Colon (tissue), 2 donors: ENCODE measurements at regions not wholly inside any gene's neighbourhood (a gene's known extent, or its start where the extent isn't known, plus 50 kb on each side); places are given as distances from the start of the nearest gene placed in this dataset.

ENCODE experiments used
- FAIRE-seq: peaks from 2 replicates; lab custom pipeline; 2012; peaks lifted over from hg19 to GRCh38; lab: Jason Lieb, UNC
- donor health status: control.
- donor health status: control.

DNA sequence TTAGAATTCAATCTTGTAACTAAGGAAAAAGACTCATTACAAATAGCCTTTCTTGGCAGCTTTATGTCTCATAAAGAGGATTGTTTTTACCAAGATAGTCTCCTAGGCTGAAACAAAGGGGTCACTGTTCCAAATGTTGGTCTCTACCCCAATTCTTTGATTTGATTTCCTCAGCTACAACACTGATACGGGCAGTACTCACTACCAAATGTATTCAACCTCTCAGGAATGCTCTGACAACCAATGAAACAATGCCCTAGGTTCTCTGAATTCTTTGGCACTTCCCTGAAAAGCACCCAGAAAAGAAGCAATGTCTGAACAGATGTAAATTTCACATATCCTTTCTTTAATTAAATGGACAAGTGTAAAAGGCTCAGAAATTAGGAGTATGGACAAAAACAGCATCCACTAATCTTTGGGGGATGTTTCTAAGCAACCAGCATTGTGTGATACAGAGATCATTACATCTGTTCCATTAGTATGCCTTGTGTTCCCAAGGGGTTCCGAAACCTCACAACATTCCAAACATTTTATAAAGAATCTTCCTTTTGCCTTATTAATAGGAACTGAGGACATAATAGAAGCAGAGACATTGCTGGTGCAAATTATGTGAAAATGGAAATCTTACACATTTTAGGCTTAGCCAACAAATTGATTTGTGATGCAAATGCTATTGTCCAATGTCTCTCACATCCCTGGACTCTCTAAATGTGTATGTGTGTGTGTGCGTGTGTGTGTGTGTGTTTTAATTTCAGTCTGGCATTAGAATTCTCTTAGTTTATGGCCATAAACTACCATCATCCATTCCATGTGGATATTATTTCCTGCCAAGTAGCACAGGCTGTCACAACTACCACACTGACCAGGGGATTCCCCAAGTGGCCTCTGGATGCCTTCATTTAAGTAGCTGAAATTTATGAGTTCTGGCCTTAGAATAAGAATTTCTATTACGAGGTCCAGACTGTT is 276.0 kb downstream of the MTX2 start:
- FAIRE-seq = no peak

DNA sequence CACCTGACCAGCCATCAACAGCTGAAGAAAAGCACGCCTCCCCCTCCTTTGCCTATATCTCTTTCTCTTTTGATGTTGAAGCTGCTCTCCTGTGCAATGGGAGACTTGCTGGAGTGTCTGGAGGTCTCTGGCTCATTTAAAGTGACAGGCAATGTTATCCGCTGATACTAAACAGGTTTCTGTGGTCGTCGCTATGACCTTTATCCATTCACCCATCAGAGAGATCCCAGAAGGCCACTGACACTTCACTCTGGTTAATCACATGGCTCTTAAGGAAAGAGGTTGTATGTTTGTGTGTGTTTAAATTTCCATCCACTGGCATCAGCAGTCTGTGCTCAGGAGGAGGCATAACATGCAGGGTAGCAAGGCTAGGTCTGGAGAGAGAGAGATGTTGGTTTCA is 277.3 kb downstream of the MTX2 start:
- FAIRE-seq = no peak

DNA sequence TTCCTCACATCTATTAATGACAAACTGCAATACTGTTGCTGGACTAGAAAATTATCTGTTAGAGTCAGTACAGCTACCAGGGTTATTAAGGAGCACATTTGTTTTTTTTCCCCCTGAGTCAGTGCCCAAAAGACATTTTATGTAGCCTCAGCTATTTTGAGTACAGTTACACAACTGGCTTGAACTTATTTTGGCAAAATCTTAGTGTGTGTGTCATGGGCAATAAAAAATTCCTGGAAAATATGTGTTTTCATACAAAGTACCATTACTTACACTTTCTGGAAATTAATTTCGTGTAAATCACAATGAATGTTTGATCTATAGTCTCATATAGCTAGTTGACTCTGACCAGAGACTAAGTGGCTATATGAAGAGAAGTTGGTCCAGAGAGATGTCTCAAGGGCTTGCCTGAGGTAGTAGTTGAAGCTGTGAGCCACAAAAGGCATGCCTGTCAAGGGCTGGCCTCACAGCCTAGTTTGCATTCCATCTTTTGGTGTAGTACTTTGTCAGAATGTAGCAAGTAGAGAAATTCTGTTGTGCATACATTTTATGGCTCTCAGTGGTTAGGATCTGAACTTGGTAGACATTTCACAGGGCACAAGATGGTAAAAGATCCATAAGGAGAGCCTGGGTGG is 283.4 kb downstream of the MTX2 start:
- FAIRE-seq = no peak

DNA sequence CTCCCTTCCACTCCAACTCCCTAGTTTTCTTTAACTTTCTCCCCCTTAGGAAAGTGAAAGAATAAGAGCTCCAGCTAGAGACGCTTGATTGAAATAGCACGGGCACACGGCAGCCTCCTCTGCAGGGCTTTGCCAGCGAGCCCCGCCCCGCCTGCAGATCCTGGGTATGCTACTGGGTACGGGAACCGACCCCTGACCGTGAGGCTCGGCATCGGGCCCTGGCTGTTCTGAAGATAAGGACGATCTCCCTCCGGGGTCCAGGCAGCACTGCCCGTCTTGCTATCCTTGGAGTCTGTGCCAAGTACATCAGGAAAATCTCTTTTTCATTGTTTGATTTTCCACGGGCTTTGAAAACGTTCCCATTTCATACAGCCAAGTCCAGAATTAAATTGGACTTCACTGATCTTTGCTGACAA is 284.5 kb downstream of the MTX2 start:
- FAIRE-seq = no peak

DNA sequence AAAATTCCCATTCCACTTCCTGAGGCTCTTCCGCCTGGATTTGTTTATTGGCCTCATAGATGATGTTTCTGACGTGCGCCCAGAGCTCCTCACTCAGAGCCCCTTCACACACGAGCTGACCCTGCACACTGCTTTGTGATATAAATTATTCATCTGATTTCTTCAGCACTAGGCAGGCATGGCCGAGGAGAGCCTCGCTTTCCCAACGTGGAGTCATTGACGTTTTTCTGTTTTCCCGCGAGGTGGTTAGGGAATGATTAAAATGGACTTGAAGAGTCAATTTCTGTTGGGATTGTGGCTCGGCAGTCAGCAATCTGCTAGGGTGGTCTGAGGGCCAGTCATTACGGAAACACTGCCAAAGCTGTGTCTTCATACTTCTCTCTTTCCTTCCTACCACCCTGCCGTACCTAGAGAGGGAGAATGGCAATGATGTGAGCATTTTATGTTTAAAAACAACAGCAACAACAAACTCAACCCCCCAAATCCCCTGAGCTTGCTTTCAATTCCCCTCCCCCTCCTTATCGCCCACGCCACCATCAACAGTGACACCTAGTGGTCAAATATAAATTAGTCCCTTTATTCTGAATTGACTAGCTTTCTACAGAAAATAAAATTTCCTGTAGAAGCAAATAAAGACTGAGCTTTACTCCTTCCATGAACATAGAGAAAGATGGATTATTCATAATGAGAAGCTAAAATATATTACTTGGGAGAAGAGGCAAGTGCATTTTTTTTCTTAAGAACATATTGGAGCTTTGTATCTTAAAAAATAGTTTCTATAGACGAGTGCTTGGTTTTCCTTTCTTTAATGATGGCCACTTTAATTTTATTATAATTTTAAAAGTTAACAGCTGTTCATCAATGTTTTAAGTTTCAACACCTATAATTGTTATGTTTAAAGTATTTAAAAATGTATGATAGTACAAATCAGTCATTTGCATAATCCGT is 285.1 kb downstream of the MTX2 start:
- FAIRE-seq = peak; percentile 38

DNA sequence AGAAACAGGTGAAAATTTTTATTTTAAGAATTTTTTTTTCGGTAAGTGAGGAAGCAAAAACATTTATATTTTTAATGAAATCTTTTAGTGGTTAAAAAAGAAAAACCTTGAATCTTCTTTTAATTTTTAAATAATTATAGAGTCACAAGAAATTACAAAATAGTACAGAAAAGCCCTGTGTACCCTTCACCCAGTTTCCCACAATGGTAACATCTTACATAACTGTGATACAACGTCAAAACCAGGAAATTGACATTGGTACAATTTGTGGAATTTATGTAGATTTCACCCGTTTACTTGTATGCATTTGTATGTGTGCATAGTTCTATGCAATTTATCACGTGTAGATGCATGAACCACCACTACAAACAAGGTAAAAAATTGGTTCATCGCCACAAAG is 285.9 kb downstream of the MTX2 start:
- FAIRE-seq = no peak

DNA sequence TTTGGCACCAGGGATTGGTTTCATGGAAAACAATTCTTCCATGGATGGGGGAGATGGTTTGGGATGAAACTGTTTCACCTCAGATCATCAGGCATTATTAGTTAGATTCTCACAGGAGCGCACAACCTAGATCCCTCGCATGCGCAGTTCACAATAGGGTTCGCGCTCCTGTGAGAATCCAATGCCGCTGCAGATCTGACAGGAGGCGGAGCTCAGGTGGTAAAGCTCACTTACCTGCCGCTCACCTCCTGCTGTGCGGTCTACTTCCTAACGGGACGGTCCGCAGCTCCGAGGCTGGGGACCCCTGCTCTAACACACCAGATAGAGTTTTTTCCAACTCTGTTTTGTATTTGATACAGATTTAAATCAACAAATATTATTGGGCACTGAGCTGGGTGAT is 286.5 kb downstream of the MTX2 start:
- no peak for FAIRE-seq

DNA sequence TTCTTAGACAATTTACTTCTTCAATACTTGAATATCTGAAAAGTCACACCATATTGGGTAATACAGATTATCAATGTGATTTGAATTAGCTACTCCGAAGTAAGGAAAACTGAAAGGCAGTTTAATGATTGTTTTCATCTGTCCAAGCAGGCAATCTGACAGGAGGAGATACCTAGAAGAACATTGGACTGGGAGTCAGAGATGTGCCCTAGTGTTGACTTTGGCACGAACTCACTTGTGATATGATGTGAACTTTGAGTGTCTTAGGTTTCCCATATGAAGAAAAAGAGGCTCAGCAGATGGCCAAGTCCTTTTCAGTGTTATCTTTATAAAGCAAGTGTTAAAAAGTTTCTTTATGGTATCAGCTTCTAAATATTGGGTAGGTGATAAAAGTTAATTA is 287.1 kb downstream of the MTX2 start:
- no peak for FAIRE-seq

DNA sequence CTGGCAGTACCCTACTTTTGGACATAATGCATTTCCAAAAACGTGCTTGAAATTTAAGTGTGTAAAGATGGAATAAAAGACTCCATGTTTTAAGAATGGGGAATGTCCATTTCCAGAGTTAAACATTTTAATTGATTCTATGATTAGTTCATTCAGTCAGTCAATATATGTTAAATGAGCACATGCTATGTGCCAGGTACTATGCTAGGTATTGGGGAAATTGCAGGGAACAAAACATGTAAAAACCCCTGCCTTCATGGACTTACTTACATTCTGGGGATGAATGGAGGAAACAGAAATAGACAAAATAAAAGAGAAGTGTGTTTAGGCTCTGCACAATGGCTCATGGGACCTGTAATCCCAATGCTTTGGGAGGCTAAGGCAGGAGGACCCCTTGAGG is 288.6 kb downstream of the MTX2 start:
- no peak for FAIRE-seq

DNA sequence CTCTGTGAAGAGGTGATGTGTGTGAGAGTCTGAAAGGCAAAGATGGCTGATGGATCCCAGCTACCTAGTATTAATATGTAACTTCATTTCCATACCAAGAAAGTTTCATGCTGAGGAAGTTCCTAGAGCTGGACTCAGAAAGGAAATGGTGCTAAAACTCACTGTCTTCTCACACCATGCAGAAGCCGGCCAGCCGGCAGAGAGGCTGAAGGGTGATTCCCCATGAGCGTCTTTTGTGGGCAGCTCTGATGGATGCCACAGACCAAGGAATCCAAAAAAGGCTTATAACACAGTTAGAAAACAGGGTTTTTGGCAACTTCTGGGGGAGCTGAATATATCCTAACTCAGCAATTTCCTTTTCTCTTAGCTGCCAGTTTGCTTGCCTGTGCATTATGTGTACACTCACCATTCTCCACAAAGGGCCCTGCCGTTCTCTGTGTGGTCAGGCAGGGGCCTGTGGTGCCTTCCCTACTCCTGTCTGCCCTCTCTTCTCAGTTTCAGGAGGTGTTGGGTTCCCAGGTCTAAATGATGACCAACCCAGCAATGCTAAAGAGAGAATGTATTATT is 289.4 kb downstream of the MTX2 start:
- no peak for FAIRE-seq

DNA sequence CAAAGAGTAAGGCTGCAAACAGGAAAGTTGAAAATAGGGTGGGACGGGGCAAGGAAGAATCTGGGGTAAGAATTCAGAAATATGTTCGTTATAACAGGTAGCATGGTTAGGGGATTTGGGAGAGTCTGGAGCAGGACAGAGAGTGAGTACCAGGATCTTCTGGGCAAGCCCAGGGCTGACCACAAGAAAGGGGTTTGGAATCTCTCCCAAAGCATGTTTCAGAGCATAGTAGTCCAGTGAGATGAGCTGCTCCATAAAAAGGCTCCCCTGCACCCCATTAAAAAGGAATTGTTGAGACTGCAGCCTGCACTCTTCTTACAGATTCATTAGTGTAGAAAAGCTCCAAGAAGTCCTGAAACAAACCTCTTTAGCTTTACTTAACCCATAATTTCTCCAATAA is 291.1 kb downstream of the MTX2 start:
- no peak for FAIRE-seq

DNA sequence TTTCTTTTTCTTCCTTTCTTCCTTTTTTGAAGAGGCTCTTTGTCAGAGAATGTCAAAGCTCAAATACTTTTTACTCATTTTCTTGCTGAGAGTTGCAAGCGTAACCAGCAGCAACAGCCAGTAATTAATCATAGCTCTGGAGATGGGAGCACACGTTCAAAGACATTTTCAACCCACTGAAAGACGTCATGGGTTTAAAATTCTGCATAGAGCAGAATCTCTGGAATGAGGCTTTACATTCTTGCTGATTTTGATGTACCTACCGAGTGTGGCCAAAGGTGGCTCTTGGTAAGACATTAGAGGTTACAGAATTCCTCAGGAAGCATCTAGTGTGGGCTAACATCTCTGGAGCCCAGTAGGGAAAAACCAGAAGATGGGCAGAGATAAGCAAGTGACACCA is 292.5 kb downstream of the MTX2 start:
- no peak for FAIRE-seq

DNA sequence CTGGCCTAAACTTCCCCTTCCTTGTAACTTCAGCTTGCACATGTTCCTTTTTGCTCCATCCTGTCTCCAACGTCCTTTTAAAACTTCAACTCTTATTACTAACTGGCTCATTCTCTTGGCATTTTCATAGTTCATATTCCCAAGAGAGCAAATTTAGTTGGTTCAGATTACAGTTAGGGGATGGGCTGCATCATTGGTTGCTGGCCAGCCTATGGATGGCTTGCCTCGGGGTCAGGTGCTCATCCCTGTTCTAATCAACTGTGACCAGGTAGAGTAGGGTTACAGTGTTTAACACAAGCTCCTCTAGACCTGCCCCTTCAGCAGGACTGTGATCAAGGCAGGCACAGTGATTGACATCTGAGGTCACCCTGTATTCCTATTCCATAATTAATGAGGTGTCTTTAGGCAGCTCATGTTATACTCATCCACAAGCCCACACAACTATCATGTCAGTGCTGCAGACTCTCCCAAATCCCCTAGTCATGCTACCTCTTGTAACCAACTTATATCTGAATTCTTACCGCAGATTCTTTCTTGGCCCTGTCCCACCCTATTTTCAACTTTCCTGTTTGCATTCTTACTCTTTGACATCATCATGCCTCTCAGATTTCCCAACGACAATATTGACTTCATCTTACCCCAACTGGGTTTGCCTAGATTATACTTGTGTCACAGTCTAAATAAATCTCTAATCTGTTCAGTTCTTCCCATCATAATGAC is 293.3 kb downstream of the MTX2 start:
- no peak for FAIRE-seq

DNA sequence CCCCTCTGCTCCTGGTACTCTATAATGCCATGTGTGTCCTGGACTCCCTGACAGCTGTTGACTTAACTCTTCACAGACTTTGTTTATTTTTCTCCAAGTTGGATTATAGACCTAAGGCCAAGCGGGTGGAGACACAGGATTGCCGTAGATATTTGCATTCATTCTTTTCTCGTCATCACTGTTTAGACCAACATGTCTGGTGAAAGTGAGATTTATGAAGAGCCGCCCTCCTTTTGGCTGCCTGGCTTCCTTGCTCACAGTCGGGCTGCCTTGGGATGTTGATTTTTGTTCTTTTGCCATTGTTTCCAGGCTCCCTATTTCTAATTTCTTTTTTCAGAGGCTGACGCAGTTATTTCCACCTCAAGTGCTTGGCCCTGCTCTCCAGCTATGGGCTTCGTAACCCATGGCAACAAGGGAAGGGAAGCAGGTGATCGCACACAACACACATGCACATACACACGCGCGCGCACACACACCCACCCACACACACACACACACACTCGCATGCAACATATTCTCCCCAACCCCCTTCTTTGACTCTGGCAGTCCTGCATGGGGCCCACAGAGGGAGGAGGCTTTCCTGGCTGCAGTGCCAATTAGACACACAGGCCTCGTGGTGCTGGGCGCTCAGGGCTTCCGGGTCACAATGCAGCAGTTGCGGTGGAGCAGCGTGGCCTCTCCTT is 296.5 kb downstream of the MTX2 start:
- no peak for FAIRE-seq

DNA sequence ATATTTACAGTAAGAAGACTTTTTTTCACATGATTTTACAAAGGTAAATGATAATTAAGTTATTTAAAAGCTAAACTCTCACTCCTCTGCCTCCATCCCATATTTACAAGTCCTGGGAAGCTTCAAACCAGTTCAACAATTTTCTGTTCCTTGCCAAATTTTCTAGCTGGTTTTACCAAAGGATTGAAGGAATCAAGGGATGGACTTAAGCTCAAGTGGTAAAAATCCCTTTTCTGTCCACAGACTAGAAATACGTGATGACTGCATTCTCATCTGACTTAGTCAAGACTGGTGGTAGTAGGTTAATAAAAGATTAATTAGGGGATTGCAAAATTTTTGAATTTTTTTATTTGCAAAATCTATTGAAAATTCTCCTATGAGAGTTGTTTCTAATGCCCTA is 297.3 kb downstream of the MTX2 start:
- no peak for FAIRE-seq

DNA sequence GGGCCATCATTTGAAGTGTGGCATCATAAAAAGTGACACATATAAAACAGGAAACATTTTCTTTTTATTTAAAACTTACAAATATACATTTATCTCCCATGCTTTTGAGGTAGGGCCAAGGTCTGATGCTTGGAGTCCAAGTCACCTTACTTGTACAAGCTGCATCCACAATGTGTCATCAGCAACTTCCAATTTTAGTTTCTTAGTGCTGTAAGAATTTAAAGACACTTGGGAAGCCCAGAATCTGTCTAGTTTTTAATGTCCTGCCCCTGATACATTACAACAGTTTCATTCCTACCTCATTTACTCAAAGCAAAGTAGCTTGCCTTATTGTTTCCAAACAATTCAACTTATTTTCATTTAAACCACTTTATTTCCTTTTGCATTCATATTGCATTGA is 297.7 kb downstream of the MTX2 start:
- no peak for FAIRE-seq

DNA sequence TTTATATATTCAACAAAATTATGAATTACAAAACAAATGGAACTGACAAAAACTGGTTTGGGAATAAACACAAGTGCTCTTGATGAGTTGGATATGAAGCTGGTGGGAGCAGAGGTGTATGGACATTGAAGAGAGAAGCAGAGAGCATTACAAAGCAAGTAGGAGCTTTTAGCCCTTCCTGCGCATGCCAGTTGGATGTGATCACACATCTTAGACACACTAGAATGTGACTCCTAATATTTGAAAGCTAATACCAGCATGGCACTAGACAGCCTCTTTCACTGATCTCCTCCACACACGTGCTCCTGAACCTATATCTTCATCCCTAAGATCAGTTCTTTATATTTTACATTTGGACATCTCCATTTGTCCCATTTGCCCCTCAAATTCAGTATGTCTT is 298.1 kb downstream of the MTX2 start:
- no peak for FAIRE-seq

DNA sequence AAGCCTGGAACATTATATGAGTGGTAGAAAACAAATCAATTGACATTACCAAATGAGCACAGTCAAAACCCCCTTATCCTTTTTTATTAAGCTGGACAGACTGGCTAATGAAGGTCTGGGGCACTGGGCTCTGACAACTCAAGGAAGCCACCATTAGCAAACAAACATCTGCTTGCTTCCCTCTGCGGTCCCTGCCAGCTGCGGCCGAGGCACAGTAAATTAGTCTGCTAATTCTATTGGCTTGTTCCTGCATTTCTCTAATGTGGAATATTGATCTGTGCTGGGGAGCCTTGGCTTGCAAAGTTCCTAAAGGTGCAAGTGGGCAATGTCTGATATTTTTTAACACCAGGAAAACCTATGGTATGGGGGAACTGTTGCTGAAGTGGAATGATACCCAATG is 300.3 kb downstream of the MTX2 start:
- FAIRE-seq = no peak

DNA sequence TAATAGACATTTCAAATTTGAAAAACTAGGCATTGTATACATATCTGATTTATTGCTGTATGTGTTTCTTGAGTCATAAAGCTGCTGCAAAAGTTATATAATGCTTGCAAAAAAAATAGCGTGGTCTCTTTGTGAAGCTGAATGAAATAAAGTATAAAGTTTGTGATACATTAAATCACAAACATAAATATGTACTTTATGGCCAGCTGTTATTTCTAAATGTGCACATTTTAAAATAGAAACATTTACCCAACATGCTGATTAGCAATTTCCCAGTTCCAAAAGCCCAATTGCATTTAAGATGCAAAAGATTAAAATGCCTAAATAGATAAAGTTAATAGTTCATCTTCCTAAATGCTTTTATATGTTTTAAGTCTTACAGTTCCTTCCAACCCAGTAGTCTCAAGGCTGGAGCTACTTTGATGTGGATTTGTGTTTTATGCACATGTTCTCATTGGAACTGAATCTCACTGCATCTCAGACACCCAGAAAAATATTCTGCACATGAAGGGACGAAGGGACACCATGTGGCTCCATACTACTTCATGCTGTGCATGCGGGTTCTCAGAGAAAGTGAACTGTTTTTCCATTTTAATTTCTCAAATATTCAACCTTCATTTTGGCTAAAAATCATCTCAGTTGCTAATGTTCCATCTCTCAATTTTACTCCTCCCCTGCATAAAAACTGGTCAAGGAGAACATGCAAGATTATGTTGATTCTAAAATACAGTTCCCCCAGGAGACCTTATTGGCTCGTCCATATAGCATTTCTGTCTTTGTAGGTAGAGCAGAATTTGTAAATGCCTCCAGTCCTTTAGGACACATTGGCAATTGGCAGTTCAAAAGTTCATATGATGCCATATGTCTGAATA is 304.6 kb downstream of the MTX2 start:
- no peak for FAIRE-seq
